GM19455 (cell line): ENCODE measurements at regions not wholly inside any gene's neighbourhood (a gene's known extent, or its start where the extent isn't known, plus 50 kb on each side); places are given as distances from the start of the nearest gene placed in this dataset.
"Not testable (repeated sequence)": the region's sequence is repeated elsewhere in the genome, so short reads cannot be mapped to it uniquely, and the experiment has no call there.

Experiments used
- ATAC-seq: cut with Tn5 transposase; IDR thresholded peaks from one replicate; pipeline ENCODE4 v1.9.1; 2021; ENCODE audit not compliant: unreplicated experiment

- no peak for ATAC-seq
These were observed 1342.2 kb downstream of the BRD1 start for GRCh38 chr22:48485149-48486133.

- no peak for ATAC-seq
These were observed 1343.7 kb downstream of the BRD1 start for GRCh38 chr22:48483764-48484528.

- no peak for ATAC-seq
These were observed 1344.9 kb downstream of the BRD1 start for GRCh38 chr22:48482771-48483170.

- not testable (repeated sequence) for ATAC-seq
These were observed 1345.5 kb downstream of the BRD1 start for GRCh38 chr22:48482198-48482597.

- no peak for ATAC-seq
These were observed 1345.9 kb downstream of the BRD1 start for GRCh38 chr22:48481748-48482147.

GRCh38 chr22:48478529-48479265 lies 1349.0 kb downstream of the BRD1 start:
- no peak for ATAC-seq

GRCh38 chr22:48478124-48478523 lies 1349.5 kb downstream of the BRD1 start:
- no peak for ATAC-seq

GRCh38 chr22:48477031-48477721 lies 1350.5 kb downstream of the BRD1 start:
- no peak for ATAC-seq

- ATAC-seq = no peak
These were observed 1351.1 kb downstream of the BRD1 start for GRCh38 chr22:48476577-48476976.

GRCh38 chr22:48475661-48476345 lies 1351.9 kb downstream of the BRD1 start:
- no peak for ATAC-seq

- ATAC-seq = no peak
These were observed 1352.8 kb downstream of the BRD1 start for GRCh38 chr22:48474881-48475280.

GRCh38 chr22:48473202-48473601 lies 1354.5 kb downstream of the BRD1 start:
- no peak for ATAC-seq

- ATAC-seq = no peak
These were observed 1363.4 kb downstream of the BRD1 start for GRCh38 chr22:48464246-48464645.

- ATAC-seq = no peak
These were observed 1367.5 kb downstream of the BRD1 start for GRCh38 chr22:48459859-48460823.

- no peak for ATAC-seq
These were observed 1368.4 kb downstream of the BRD1 start for GRCh38 chr22:48459259-48459658.

GRCh38 chr22:48456449-48456848 lies 1371.2 kb downstream of the BRD1 start:
- ATAC-seq = no peak

GRCh38 chr22:48453751-48454485 lies 1373.8 kb downstream of the BRD1 start:
- ATAC-seq = no peak

GRCh38 chr22:48453171-48453570 lies 1374.5 kb downstream of the BRD1 start:
- no peak for ATAC-seq
